Sigmoid colon (tissue), 6 donors: ENCODE measurements at regions not wholly inside any gene's neighbourhood (a gene's known extent, or its start where the extent isn't known, plus 50 kb on each side); places are given as distances from the start of the nearest gene placed in this dataset.
A peak's percentile ranks its signal among the peaks of the same experiment; 100 is the strongest.

Experiments used
- DNase-seq: peaks from one replicate; pipeline ENCODE4 v3.0.0-alpha.2; 2019
- H3K27ac ChIP-seq, 4 donors: fragments of 200-600 bp; sonication (generic); one replicate each; pipeline ENCODE4 v1.5.1; 2016 to 2019; ENCODE audit warnings: mild to moderate bottlenecking in 1 of 4
- H3K27me3 ChIP-seq, 3 donors: fragments of 200-600 bp; sonication (generic); one replicate each; pipeline ENCODE4 v1.5.1; 2019; ENCODE audit warnings: mild to moderate bottlenecking in 1 of 3
- H3K36me3 ChIP-seq, 4 donors: fragments of 200-600 bp; sonication (generic); one replicate each; pipeline ENCODE4 v1.5.1; 2016 to 2019
- H3K4me1 ChIP-seq, 4 donors: fragments of 200-600 bp; sonication (generic); one replicate each; pipeline ENCODE4 v1.5.1; 2017 to 2019
- H3K4me3 ChIP-seq, 4 donors: fragments of 200-600 bp; sonication (generic); one replicate each; pipeline ENCODE4 v1.5.1; 2017 to 2019; ENCODE audit warnings: mild to moderate bottlenecking in 2 of 4, moderate library complexity in 1 of 4
- H3K9me3 ChIP-seq, 4 donors: fragments of 200-600 bp in 3 of 4; sonication (generic) in 3 of 4; one replicate each; pipeline versions ENCODE4 v1.5.1 to v1.6.1; 2013 to 2019
- EP300 ChIP-seq, 4 donors: sonication (generic); formaldehyde crosslinking; IDR thresholded peaks; one replicate each; pipeline ENCODE4 v1.6.1; 2017; ENCODE audit warnings: antibody characterized with exemption in 4 of 4
- POLR2A ChIP-seq, 2 donors: fragments of 450-650 bp; IDR thresholded peaks; one replicate each; pipeline ENCODE4 v1.6.1; 2016; ENCODE audit warnings: antibody characterized with exemption in 2 of 2, mild to moderate bottlenecking in 2 of 2, moderate library complexity in 2 of 2
- POLR2AphosphoS5 ChIP-seq, 4 donors: sonication (generic); formaldehyde crosslinking; IDR thresholded peaks; one replicate each; pipeline ENCODE4 v1.6.1; 2017; ENCODE audit warnings: antibody characterized with exemption in 4 of 4
- WGBS, 2 donors: extraction: QIAGEN DNeasy Blood & Tissue Kit; methylation state at CpG; one replicate each; pipeline ENCODE4 v1.1.7; 2013; 5-methylcytosine and 5-hydroxymethylcytosine counted together
- intact Hi-C: fragments of 100-400 bp; cut with DNase I; formaldehyde crosslinking; loops from one replicate; pipeline ENCODE4 v1.15.1; 2023
- TF ChIP-seq, protein P1 (sequence below), 4 experiments: fragments of 450-650 bp in 3 of 4; fragments of 200-600 bp in 1 of 4; IDR thresholded peaks; one replicate each; pipeline ENCODE4 v1.5.1; 2016 to 2019; ENCODE audit warnings: antibody characterized with exemption in 4 of 4, mild to moderate bottlenecking in 3 of 4, moderate library complexity in 2 of 4
- donor health status: healthy with polysubstance abuse.
- donor health status: healthy.

DNA sequence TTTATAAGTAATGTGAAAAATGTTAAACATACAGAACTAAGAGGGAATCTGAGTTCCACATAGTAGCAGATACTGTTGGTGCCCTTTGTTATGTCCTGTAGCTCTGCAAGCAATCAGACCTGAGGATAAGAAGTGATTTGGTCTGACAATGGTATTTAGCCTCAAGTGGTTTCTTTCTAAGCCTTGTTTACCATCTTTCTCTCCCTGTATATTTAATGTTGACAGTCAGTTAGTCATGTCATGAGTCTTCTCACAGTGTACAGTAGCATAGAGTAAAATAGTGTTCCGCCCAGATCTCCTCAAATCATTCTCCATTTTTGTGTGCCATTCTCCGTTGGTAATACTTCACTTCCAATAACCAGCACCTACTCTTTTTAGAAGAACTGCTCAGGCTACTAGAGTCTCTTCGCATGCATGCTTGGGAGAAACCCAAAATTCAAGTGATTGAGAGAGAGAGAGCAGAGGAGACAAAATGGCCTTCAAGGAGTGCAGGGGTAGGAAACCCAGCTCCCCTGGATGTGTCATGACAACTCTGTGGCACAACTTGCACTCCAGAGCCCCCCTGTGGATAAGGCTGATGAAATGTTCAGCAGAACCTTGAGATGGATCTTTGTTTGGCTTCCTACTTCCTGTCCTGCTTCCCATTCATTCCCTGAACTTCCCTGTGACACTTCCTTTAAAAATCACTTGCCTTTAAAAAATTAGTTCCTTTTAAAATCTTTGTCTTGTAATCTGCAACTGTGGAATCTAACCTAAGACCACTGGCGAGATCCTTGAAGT is 129.2 kb upstream of the FST start:
- intact Hi-C loops: no loop called here
- no peaks in the 10 kb centered on the region for H3K27me3 ChIP-seq
- H3K9me3 ChIP-seq: no peaks in the 10 kb centered on the region
- TF ChIP-seq POLR2AphosphoS5 (IDR thresholded peaks at IDR 0.05) (no peak), EP300 (IDR thresholded peaks at IDR 0.05) (no peak), POLR2A (IDR thresholded peaks at IDR 0.05) (no peak)
- TF ChIP-seq, protein P1, sequence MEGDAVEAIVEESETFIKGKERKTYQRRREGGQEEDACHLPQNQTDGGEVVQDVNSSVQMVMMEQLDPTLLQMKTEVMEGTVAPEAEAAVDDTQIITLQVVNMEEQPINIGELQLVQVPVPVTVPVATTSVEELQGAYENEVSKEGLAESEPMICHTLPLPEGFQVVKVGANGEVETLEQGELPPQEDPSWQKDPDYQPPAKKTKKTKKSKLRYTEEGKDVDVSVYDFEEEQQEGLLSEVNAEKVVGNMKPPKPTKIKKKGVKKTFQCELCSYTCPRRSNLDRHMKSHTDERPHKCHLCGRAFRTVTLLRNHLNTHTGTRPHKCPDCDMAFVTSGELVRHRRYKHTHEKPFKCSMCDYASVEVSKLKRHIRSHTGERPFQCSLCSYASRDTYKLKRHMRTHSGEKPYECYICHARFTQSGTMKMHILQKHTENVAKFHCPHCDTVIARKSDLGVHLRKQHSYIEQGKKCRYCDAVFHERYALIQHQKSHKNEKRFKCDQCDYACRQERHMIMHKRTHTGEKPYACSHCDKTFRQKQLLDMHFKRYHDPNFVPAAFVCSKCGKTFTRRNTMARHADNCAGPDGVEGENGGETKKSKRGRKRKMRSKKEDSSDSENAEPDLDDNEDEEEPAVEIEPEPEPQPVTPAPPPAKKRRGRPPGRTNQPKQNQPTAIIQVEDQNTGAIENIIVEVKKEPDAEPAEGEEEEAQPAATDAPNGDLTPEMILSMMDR (IDR thresholded peaks at IDR 0.05): no peak
- WGBS, 2 donors: 92 to 94% methylated on average over 4 of the region's 4 CpGs
- no peak overlapping the region for H3K4me3 ChIP-seq
- no peak overlapping the region for H3K27ac ChIP-seq
- no peak for DNase-seq
- H3K36me3 ChIP-seq: no peaks in the 10 kb centered on the region
- H3K4me1 ChIP-seq: peaks cover 0 to 17% (median 4%) of the 10 kb centered on the region in 4 donors

DNA sequence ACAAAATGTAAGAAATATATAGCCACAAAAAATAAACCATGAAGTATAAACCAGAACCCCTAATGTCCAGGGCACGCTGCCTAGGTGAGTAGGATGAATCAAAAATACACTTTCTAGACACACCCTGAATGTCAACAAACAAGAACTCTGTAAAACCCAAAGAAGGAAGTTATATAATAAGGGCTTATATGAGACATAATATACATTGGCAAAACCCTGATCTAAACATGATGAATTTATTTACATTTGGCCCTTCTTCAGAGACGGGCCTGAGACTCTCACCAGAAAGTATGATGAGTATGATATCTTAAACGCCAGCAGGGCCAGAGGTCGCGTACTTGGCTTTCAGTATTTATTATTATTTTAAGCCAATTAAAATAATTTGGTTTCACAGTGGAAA is 125.1 kb upstream of the FST start:
- TF ChIP-seq, protein P1 (IDR thresholded peaks at IDR 0.05): no peak
- TF ChIP-seq POLR2A (IDR thresholded peaks at IDR 0.05) (no peak), POLR2AphosphoS5 (IDR thresholded peaks at IDR 0.05) (no peak), EP300 (IDR thresholded peaks at IDR 0.05) (no peak)
- Histone ChIP-seq H3K9me3 (no peaks in the 10 kb centered on the region), H3K4me1 (peaks cover 0 to 10% (median 4%) of the 10 kb centered on the region in 4 donors), H3K4me3 (no peak overlapping the region), H3K27ac (peak overlapping the region in 1 of 4 donors; percentile 9), H3K36me3 (no peaks in the 10 kb centered on the region), H3K27me3 (no peaks in the 10 kb centered on the region)
- DNase-seq: no peak
- intact Hi-C loops: no loop called here
- WGBS, 2 donors: 25 to 43% methylated on average over 5 of the region's 5 CpGs

DNA sequence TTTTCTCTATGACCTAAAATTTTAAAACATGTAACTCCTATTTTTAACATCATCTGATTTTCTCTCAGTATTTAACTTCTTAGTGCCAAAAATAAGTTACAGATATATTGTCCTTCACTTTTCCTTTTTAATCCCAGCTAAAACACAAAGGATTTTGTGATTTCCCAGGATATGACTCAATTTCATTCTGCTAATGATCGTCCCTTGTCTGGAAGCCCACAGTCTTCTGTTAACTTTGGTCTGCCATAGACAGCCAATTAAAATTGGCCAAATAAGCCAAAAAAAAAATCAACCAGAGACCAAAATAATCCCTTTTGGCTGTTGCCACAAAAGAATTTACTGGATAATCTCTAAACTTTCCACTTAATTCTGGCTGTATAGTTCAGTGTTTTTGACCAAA is 124.5 kb upstream of the FST start:
- no peak for TF ChIP-seq POLR2A (IDR thresholded peaks at IDR 0.05)
- no peak for TF ChIP-seq EP300 (IDR thresholded peaks at IDR 0.05)
- TF ChIP-seq, protein P1 (IDR thresholded peaks at IDR 0.05): no peak
- no peak for TF ChIP-seq POLR2AphosphoS5 (IDR thresholded peaks at IDR 0.05)
- intact Hi-C loops: no loop called here
- WGBS, 2 donors: 85 to 86% methylated on average over 1 of the region's 1 CpG
- Histone ChIP-seq H3K4me1 (peaks cover 0 to 4% (median under 1%) of the 10 kb centered on the region in 4 donors), H3K27ac (peak overlapping the region in 1 of 4 donors; percentile 9), H3K9me3 (no peaks in the 10 kb centered on the region), H3K27me3 (no peaks in the 10 kb centered on the region), H3K4me3 (no peak overlapping the region), H3K36me3 (no peaks in the 10 kb centered on the region)
- DNase-seq: no peak

DNA sequence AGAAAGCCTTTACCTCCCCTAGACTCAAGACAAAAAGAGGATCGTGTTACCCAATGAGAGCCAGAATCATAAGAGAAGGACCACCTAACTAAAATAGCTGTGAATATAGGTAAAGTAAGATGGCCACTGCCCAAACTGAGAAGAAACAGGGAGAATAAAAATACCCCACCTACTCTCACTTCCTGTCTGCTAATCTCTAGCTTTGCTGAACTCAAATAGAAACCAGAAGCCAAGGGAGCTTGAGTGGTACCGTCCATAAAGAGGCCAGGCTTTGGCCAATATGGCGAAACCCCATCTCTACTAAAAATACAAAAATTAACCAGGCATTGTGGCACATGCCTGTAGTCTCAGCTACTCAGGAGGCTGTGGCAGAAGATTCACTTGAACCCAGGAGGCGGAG is 123.0 kb upstream of the FST start:
- WGBS, 2 donors: 89 to 90% methylated on average over 4 of the region's 4 CpGs
- Histone ChIP-seq H3K4me1 (no peaks in the 10 kb centered on the region), H3K27ac (no peak overlapping the region), H3K27me3 (no peaks in the 10 kb centered on the region), H3K36me3 (no peaks in the 10 kb centered on the region), H3K4me3 (no peak overlapping the region), H3K9me3 (no peaks in the 10 kb centered on the region)
- no peak for DNase-seq
- intact Hi-C loops: no loop called here
- no peak for TF ChIP-seq POLR2AphosphoS5 (IDR thresholded peaks at IDR 0.05)
- no peak for TF ChIP-seq POLR2A (IDR thresholded peaks at IDR 0.05)
- TF ChIP-seq, protein P1 (IDR thresholded peaks at IDR 0.05): no peak
- no peak for TF ChIP-seq EP300 (IDR thresholded peaks at IDR 0.05)
